ENCODE measurements at regions not wholly inside any gene's neighbourhood (a gene's known extent, or its start where the extent isn't known, plus 50 kb on each side); places are given as distances from the start of the nearest gene placed in this dataset.

GRCh38 chr21:35426469-35426868 lies 377.4 kb upstream of the RUNX1 start:
- in situ Hi-C loops (cut with HindIII; ENCODE audit: low pct_unique_long_range_greater_than_20kb, low sequenced_read_pairs) = no loop called here
- no peak for TF ChIP-seq JUND (IDR thresholded peaks at IDR 0.05; ENCODE audit: low read depth)
- DNase-seq (ENCODE audit: low read depth in 1 of 2, low spot score in 1 of 2) = no peak

- in situ Hi-C loops (cut with HindIII; ENCODE audit: low pct_unique_long_range_greater_than_20kb, low sequenced_read_pairs) = no loop called here
- TF ChIP-seq JUND (IDR thresholded peaks at IDR 0.05; ENCODE audit: low read depth) = no peak
- no peak for DNase-seq (ENCODE audit: low read depth in 1 of 2, low spot score in 1 of 2)
These were observed 375.0 kb upstream of the RUNX1 start for GRCh38 chr21:35424122-35424521.

- no peak for DNase-seq (ENCODE audit: low read depth in 1 of 2, low spot score in 1 of 2)
- in situ Hi-C loops (cut with HindIII; ENCODE audit: low pct_unique_long_range_greater_than_20kb, low sequenced_read_pairs) = no loop called here
- no peak for TF ChIP-seq JUND (IDR thresholded peaks at IDR 0.05; ENCODE audit: low read depth)
These were observed 374.6 kb upstream of the RUNX1 start for GRCh38 chr21:35423709-35424108.

- DNase-seq (ENCODE audit: low read depth in 1 of 2, low spot score in 1 of 2) = no peak
- in situ Hi-C loops (cut with HindIII; ENCODE audit: low pct_unique_long_range_greater_than_20kb, low sequenced_read_pairs) = no loop called here
These were observed 372.9 kb upstream of the RUNX1 start for GRCh38 chr21:35422011-35422410.

GRCh38 chr21:35421221-35421620 lies 372.1 kb upstream of the RUNX1 start:
- TF ChIP-seq JUND (IDR thresholded peaks at IDR 0.05; ENCODE audit: low read depth) = no peak
- no peak for DNase-seq (ENCODE audit: low read depth in 1 of 2, low spot score in 1 of 2)
- in situ Hi-C loops (cut with HindIII; ENCODE audit: low pct_unique_long_range_greater_than_20kb, low sequenced_read_pairs) = no loop called here

More at GRCh38 chr21:35422011-35422410, 372.9 kb upstream of the RUNX1 start:
- TF ChIP-seq JUND (IDR thresholded peaks at IDR 0.05; ENCODE audit: low read depth) = no peak

- in situ Hi-C loops (cut with HindIII; ENCODE audit: low pct_unique_long_range_greater_than_20kb, low sequenced_read_pairs) = no loop called here
- no peak for TF ChIP-seq JUND (IDR thresholded peaks at IDR 0.05; ENCODE audit: low read depth)
- no peak for DNase-seq (ENCODE audit: low read depth in 1 of 2, low spot score in 1 of 2)
These were observed 371.6 kb upstream of the RUNX1 start for GRCh38 chr21:35420656-35421055.

GRCh38 chr21:35417762-35418161 lies 368.7 kb upstream of the RUNX1 start:
- in situ Hi-C loops (cut with HindIII; ENCODE audit: low pct_unique_long_range_greater_than_20kb, low sequenced_read_pairs) = no loop called here
- DNase-seq (ENCODE audit: low read depth in 1 of 2, low spot score in 1 of 2) = no peak
- TF ChIP-seq JUND (IDR thresholded peaks at IDR 0.05; ENCODE audit: low read depth) = no peak

GRCh38 chr21:35416866-35417489 lies 367.9 kb upstream of the RUNX1 start:
- DNase-seq (ENCODE audit: low read depth in 1 of 2, low spot score in 1 of 2) = no peak
- in situ Hi-C loops (cut with HindIII; ENCODE audit: low pct_unique_long_range_greater_than_20kb, low sequenced_read_pairs) = no loop called here
- TF ChIP-seq JUND (IDR thresholded peaks at IDR 0.05; ENCODE audit: low read depth) = no peak

GRCh38 chr21:35414507-35415139 lies 365.5 kb upstream of the RUNX1 start:
- no peak for TF ChIP-seq JUND (IDR thresholded peaks at IDR 0.05; ENCODE audit: low read depth)
- in situ Hi-C loops (cut with HindIII; ENCODE audit: low pct_unique_long_range_greater_than_20kb, low sequenced_read_pairs) = no loop called here
- no peak for DNase-seq (ENCODE audit: low read depth in 1 of 2, low spot score in 1 of 2)

- in situ Hi-C loops (cut with HindIII; ENCODE audit: low pct_unique_long_range_greater_than_20kb, low sequenced_read_pairs) = no loop called here
- TF ChIP-seq JUND (IDR thresholded peaks at IDR 0.05; ENCODE audit: low read depth) = no peak
- no peak for DNase-seq (ENCODE audit: low read depth in 1 of 2, low spot score in 1 of 2)
These were observed 365.0 kb upstream of the RUNX1 start for GRCh38 chr21:35414056-35414455.

GRCh38 chr21:35412231-35412630 lies 363.1 kb upstream of the RUNX1 start:
- no peak for TF ChIP-seq JUND (IDR thresholded peaks at IDR 0.05; ENCODE audit: low read depth)
- in situ Hi-C loops (cut with HindIII; ENCODE audit: low pct_unique_long_range_greater_than_20kb, low sequenced_read_pairs) = no loop called here
- no peak for DNase-seq (ENCODE audit: low read depth in 1 of 2, low spot score in 1 of 2)

GRCh38 chr21:35411434-35411833 lies 362.3 kb upstream of the RUNX1 start:
- in situ Hi-C loops (cut with HindIII; ENCODE audit: low pct_unique_long_range_greater_than_20kb, low sequenced_read_pairs) = no loop called here
- no peak for DNase-seq (ENCODE audit: low read depth in 1 of 2, low spot score in 1 of 2)
- no peak for TF ChIP-seq JUND (IDR thresholded peaks at IDR 0.05; ENCODE audit: low read depth)

GRCh38 chr21:35410656-35411055 lies 361.6 kb upstream of the RUNX1 start:
- in situ Hi-C loops (cut with HindIII; ENCODE audit: low pct_unique_long_range_greater_than_20kb, low sequenced_read_pairs) = no loop called here
- no peak for DNase-seq (ENCODE audit: low read depth in 1 of 2, low spot score in 1 of 2)
- TF ChIP-seq JUND (IDR thresholded peaks at IDR 0.05; ENCODE audit: low read depth) = no peak

GRCh38 chr21:35410123-35410522 lies 361.0 kb upstream of the RUNX1 start:
- in situ Hi-C loops (cut with HindIII; ENCODE audit: low pct_unique_long_range_greater_than_20kb, low sequenced_read_pairs) = no loop called here
- no peak for DNase-seq (ENCODE audit: low read depth in 1 of 2, low spot score in 1 of 2)
- no peak for TF ChIP-seq JUND (IDR thresholded peaks at IDR 0.05; ENCODE audit: low read depth)

All from T47D (cell line).